HCT116 (cell line): ENCODE measurements at regions not wholly inside any gene's neighbourhood (a gene's known extent, or its start where the extent isn't known, plus 50 kb on each side); places are given as distances from the start of the nearest gene placed in this dataset.

Experiments used
- ATAC-seq: fragments of 200-7000 bp; cut with Tn5 transposase; 2 replicates; pipeline ENCODE4 v1.9.1; 2020; ENCODE audit warnings: mild to moderate bottlenecking, moderate library complexity
- BruUV-seq: library from RNA; stranded (reverse); fragments of 400-500 nt; replicated peaks from 2 replicates; lab custom pipeline; 2021; lab: Mats Ljungman, UMichigan
- CTCF ChIA-PET: fragments of 300-600 bp; sonication (Branson Sonifier 250); formaldehyde crosslinking; loops from one replicate; lab custom pipeline; 2021; ENCODE audit warnings: antibody characterized with exemption; lab: Charles Lee
- POLR2A ChIA-PET: fragments of 300-600, 350-600 bp; sonication (Branson Sonifier 250); formaldehyde crosslinking; loops from one replicate; lab custom pipeline; 2021; ENCODE audit warnings: antibody characterized with exemption; lab: Charles Lee
- RAD21 ChIA-PET, 2 experiments: fragments of 300-600 bp; sonication (Branson Sonifier 250); formaldehyde crosslinking; loops; one replicate each; lab custom pipeline; 2023; ENCODE audit warnings: low total read pairs in 2 of 2; ENCODE audit not compliant: uncharacterized antibody in 2 of 2, unreplicated experiment in 2 of 2, low non-redundant PET in 1 of 2; lab: Charles Lee
- DNase-seq: peaks from one replicate; pipeline ENCODE4 v3.0.0-alpha.2; 2010; ENCODE audit warnings: low read depth, low spot score
- H2AFZ ChIP-seq: fragments of 200-600 bp; shearing (Covaris generic), sonication (generic); 2 replicates; pipeline ENCODE4 v1.6.1; 2017; ENCODE audit warnings: low read depth, mixed run types, mixed read lengths, antibody characterized with exemption, low read length; ENCODE audit not compliant: poor library complexity, severe bottlenecking
- H3K27ac ChIP-seq: 2 replicates; pipeline ENCODE4 v1.5.1; 2012; ENCODE audit warnings: low read depth, low read length
- H3K27me3 ChIP-seq: fragments of 200-600 bp; sonication (generic); 2 replicates; pipeline ENCODE4 v1.6.1; 2016; ENCODE audit warnings: mixed run types, low read length, mixed read lengths; ENCODE audit not compliant: insufficient read depth
- H3K36me3 ChIP-seq, 2 experiments: fragments of 200-500 bp in 1 of 2; fragments of 200-600 bp in 1 of 2; sonication (Bioruptor generic) in 1 of 2; sonication (generic) in 1 of 2; 2 replicates each; pipeline versions ENCODE4 v1.5.1 to v1.6.1; 2014 to 2016; ENCODE audit warnings: low read length in 2 of 2, inconsistent platforms in 1 of 2, mixed read lengths in 1 of 2, mixed run types in 1 of 2; ENCODE audit not compliant: insufficient read depth in 2 of 2, control insufficient read depth in 1 of 2
- H3K4me1 ChIP-seq, 2 experiments: fragments of 200-600 bp in 1 of 2; sonication (generic) in 1 of 2; 2 replicates each; pipeline versions ENCODE4 v1.5.1 to v1.6.1; 2012 to 2017; ENCODE audit warnings: low read length in 2 of 2, inconsistent platforms in 1 of 2, mild to moderate bottlenecking in 1 of 2, mixed read lengths in 1 of 2, mixed run types in 1 of 2, moderate library complexity in 1 of 2; ENCODE audit not compliant: insufficient read depth in 2 of 2, control insufficient read depth in 1 of 2
- H3K4me2 ChIP-seq: fragments of 200-600 bp; sonication (generic); 2 replicates; pipeline ENCODE4 v1.6.1; 2017; ENCODE audit warnings: mixed run types, low read length, mixed read lengths
- H3K4me3 ChIP-seq, 2 experiments: fragments of 200-600 bp in 1 of 2; sonication (generic) in 1 of 2; replicated peaks in 1 of 2; 2 replicates each; pipeline ENCODE4 v1.5.1; 2011 to 2016; ENCODE audit warnings: low read length in 2 of 2, control low read depth in 1 of 2, low read depth in 1 of 2, mild to moderate bottlenecking in 1 of 2, mixed read lengths in 1 of 2, mixed run types in 1 of 2
- H3K79me2 ChIP-seq: fragments of 200-600 bp; sonication (generic); 2 replicates; pipeline ENCODE4 v1.6.1; 2017; ENCODE audit warnings: mild to moderate bottlenecking, mixed run types, low read length, moderate library complexity, mixed read lengths; ENCODE audit not compliant: insufficient read depth
- H3K9ac ChIP-seq: fragments of 200-600 bp; sonication (generic); 2 replicates; pipeline ENCODE4 v1.6.1; 2016; ENCODE audit warnings: low read length, mixed read lengths
- H3K9me2 ChIP-seq: fragments of 200-600 bp; sonication (generic), shearing (Covaris generic); 2 replicates; pipeline ENCODE4 v1.6.1; 2017; ENCODE audit warnings: mixed run types, mild to moderate bottlenecking, moderate library complexity; ENCODE audit not compliant: insufficient read depth
- H3K9me3 ChIP-seq, 2 experiments: fragments of 200-500 bp in 1 of 2; fragments of 200-600 bp in 1 of 2; sonication (Bioruptor generic) in 1 of 2; sonication (generic) in 1 of 2; 2 replicates each; pipeline ENCODE4 v1.6.1; 2014 to 2017; ENCODE audit warnings: low read length in 2 of 2, mixed read lengths in 2 of 2, inconsistent platforms in 1 of 2, low read depth in 1 of 2, mild to moderate bottlenecking in 1 of 2, mixed run types in 1 of 2, moderate library complexity in 1 of 2; ENCODE audit not compliant: control insufficient read depth in 1 of 2, insufficient read depth in 1 of 2
- H4K20me1 ChIP-seq: fragments of 200-600 bp; sonication (generic), shearing (Covaris generic); 2 replicates; pipeline ENCODE4 v1.6.1; 2017; ENCODE audit warnings: mixed run types, mild to moderate bottlenecking, moderate library complexity; ENCODE audit not compliant: insufficient read depth
- CBX3 ChIP-seq: IDR thresholded peaks from 2 replicates; pipeline ENCODE4 v1.6.1; 2012; ENCODE audit warnings: low read depth
- EGR1 ChIP-seq: IDR thresholded peaks from 2 replicates; pipeline ENCODE4 v1.6.1; 2012; ENCODE audit warnings: low read depth
- EZH2phosphoT487 ChIP-seq: fragments of 200-600 bp; IDR thresholded peaks from 2 replicates; pipeline ENCODE4 v1.6.1; 2018; ENCODE audit warnings: antibody characterized with exemption, borderline replicate concordance
- JUND ChIP-seq: IDR thresholded peaks from 2 replicates; pipeline ENCODE4 v1.6.1; 2012
- MAX ChIP-seq: IDR thresholded peaks from 2 replicates; pipeline ENCODE4 v1.6.1; 2012
- SP1 ChIP-seq: IDR thresholded peaks from 2 replicates; pipeline ENCODE4 v1.6.1; 2012; ENCODE audit warnings: low read depth
- TCF7L2 ChIP-seq: IDR thresholded peaks from 2 replicates; pipeline ENCODE4 v1.7.0; 2011; ENCODE audit warnings: borderline replicate concordance, inconsistent platforms; ENCODE audit not compliant: insufficient read depth, insufficient read length; ENCODE audit errors: extremely low read depth
- ZFX ChIP-seq: fragments of 450-650 bp; IDR thresholded peaks from 2 replicates; pipeline ENCODE4 v1.6.1; 2017
- intact Hi-C: fragments of 100-400 bp; cut with micrococcal nuclease; formaldehyde crosslinking; loops from 2 replicates; pipeline ENCODE4 v1.10.0; 2022

- H3K27me3 ChIP-seq: no peaks in the 10 kb centered on the region
- TF ChIP-seq EZH2phosphoT487 (no peak), ZFX (no peak), EGR1 (no peak)
- H3K36me3 ChIP-seq: no peaks in the 10 kb centered on the region
- intact Hi-C loops: no loop called here
- RAD21 ChIA-PET: no interaction called here
- no peak overlapping the region for H3K4me3 ChIP-seq
- no peaks in the 10 kb centered on the region for H3K79me2 ChIP-seq
- ATAC-seq (no peak), DNase-seq (no peak)
- H3K4me1 ChIP-seq: peaks cover 0 to 9% of the 10 kb centered on the region in 2 experiments; a peak in 2 of 4 replicates
- BruUV-seq: no TSS peak
- no peaks in the 10 kb centered on the region for H3K9me3 ChIP-seq
- H3K4me2 ChIP-seq: no peak overlapping the region
- no peak overlapping the region for H3K9ac ChIP-seq
- no peak overlapping the region for H2AFZ ChIP-seq
- no peak overlapping the region for H3K27ac ChIP-seq
- CTCF ChIA-PET: no interaction called here
- no peaks in the 10 kb centered on the region for H4K20me1 ChIP-seq
- H3K9me2 ChIP-seq: no peaks in the 10 kb centered on the region
- POLR2A ChIA-PET: no interaction called here
These were observed 83.2 kb upstream of the FST start for GRCh38 chr5:53397141-53397757.

- ChIA-PET CTCF (no interaction called here), RAD21 (no interaction called here), POLR2A (no interaction called here)
- Histone ChIP-seq H3K36me3 (no peaks in the 10 kb centered on the region), H3K4me1 (peaks cover 0 to 9% of the 10 kb centered on the region in 2 experiments; a peak in 2 of 4 replicates), H3K9ac (no peak overlapping the region), H3K27ac (no peak overlapping the region), H3K4me2 (peak overlapping the region; percentile 36; the same call in 1 of the 2 replicates), H2AFZ (no peak overlapping the region), H3K27me3 (no peaks in the 10 kb centered on the region), H3K4me3 (no peak overlapping the region)
- intact Hi-C loops: no loop called here
- no TSS peak for BruUV-seq
- DNase-seq (peak; percentile 18), ATAC-seq (peak; percentile 57; the same call in 1 of the 2 replicates)
- TF ChIP-seq MAX (no peak), JUND (no peak), SP1 (no peak), CBX3 (no peak), TCF7L2 (no peak)
- TF ChIP-seq, all 23 proteins: peak for 0
- H4K20me1 ChIP-seq: no peaks in the 10 kb centered on the region
- H3K9me3 ChIP-seq: no peaks in the 10 kb centered on the region
- H3K79me2 ChIP-seq: no peaks in the 10 kb centered on the region
- no peaks in the 10 kb centered on the region for H3K9me2 ChIP-seq
These were observed 82.6 kb upstream of the FST start for GRCh38 chr5:53397845-53398244.
